ENCODE measurements at regions not wholly inside any gene's neighbourhood (a gene's known extent, or its start where the extent isn't known, plus 50 kb on each side); places are given as distances from the start of the nearest gene placed in this dataset.

- TF ChIP-seq CTCF (IDR thresholded peaks at IDR 0.05): no peak
- no peak for TF ChIP-seq POLR2A (IDR thresholded peaks at IDR 0.05)
- TF ChIP-seq EP300 (IDR thresholded peaks at IDR 0.05): no peak
Measured at GRCh38 chr6:156720691-156721685, 56.2 kb upstream of the ARID1B start.

Measured in suprapubic skin (tissue), 3 donors.